ENCODE measurements at regions not wholly inside any gene's neighbourhood (a gene's known extent, or its start where the extent isn't known, plus 50 kb on each side); places are given as distances from the start of the nearest gene placed in this dataset.

- WGBS = 29% methylated on average over 2 of the region's 2 CpGs
- H3K9ac ChIP-seq (ENCODE audit: low read depth in 1 of 2, low read length in 2 of 2) = no peak overlapping the region
- H3K9me3 ChIP-seq (ENCODE audit: control insufficient read depth in 4 of 4, low read length in 3 of 4) = no peaks in the 10 kb centered on the region
- TF ChIP-seq CTCF (IDR thresholded peaks at IDR 0.05; ENCODE audit: low read depth, low read length, missing input control) = no peak
- H3K27me3 ChIP-seq (ENCODE audit: control insufficient read depth in 4 of 4, insufficient read depth in 4 of 4, low read length in 3 of 4) = no peaks in the 10 kb centered on the region
- H3K4me1 ChIP-seq (ENCODE audit: control insufficient read depth in 4 of 4, insufficient read depth in 4 of 4, low read length in 3 of 4) = no peaks in the 10 kb centered on the region
- no peak overlapping the region for H3K4me3 ChIP-seq (ENCODE audit: low read depth in 1 of 3, low read length in 3 of 3)
- no peaks in the 10 kb centered on the region for H3K36me3 ChIP-seq (ENCODE audit: control insufficient read depth in 4 of 4, insufficient read depth in 3 of 4, low read depth in 1 of 4, low read length in 3 of 4)
- no peak for DNase-seq (ENCODE audit: low spot score)
- no peak overlapping the region for H3K27ac ChIP-seq (ENCODE audit: low read depth in 1 of 2, low read length in 2 of 2)
Measured at GRCh38 chr6:91106083-91106482, 519.2 kb upstream of the MAP3K7 start.

- Histone ChIP-seq H3K9ac (ENCODE audit: low read depth in 1 of 2, low read length in 2 of 2) (no peak overlapping the region), H3K36me3 (ENCODE audit: control insufficient read depth in 4 of 4, insufficient read depth in 3 of 4, low read depth in 1 of 4, low read length in 3 of 4) (no peaks in the 10 kb centered on the region), H3K4me3 (ENCODE audit: low read depth in 1 of 3, low read length in 3 of 3) (no peak overlapping the region), H3K9me3 (ENCODE audit: control insufficient read depth in 4 of 4, low read length in 3 of 4) (no peaks in the 10 kb centered on the region), H3K4me1 (ENCODE audit: control insufficient read depth in 4 of 4, insufficient read depth in 4 of 4, low read length in 3 of 4) (no peaks in the 10 kb centered on the region), H3K27ac (ENCODE audit: low read depth in 1 of 2, low read length in 2 of 2) (no peak overlapping the region), H3K27me3 (ENCODE audit: control insufficient read depth in 4 of 4, insufficient read depth in 4 of 4, low read length in 3 of 4) (no peaks in the 10 kb centered on the region)
- no peak for DNase-seq (ENCODE audit: low spot score)
- TF ChIP-seq HNF4G (IDR thresholded peaks at IDR 0.05) (no peak), NR2F2 (IDR thresholded peaks at IDR 0.05) (no peak), YY1 (IDR thresholded peaks at IDR 0.05) (no peak), FOXA2 (IDR thresholded peaks at IDR 0.05) (no peak), FOXA1 (IDR thresholded peaks at IDR 0.05) (no peak), SP1 (IDR thresholded peaks at IDR 0.05) (no peak), ATF3 (IDR thresholded peaks at IDR 0.05) (no peak), RAD21 (IDR thresholded peaks at IDR 0.05) (no peak), EGR1 (IDR thresholded peaks at IDR 0.05; ENCODE audit: low read depth in 2 of 2) (no peak), CTCF (IDR thresholded peaks at IDR 0.05; ENCODE audit: low read depth, low read length, missing input control) (no peak), GABPA (IDR thresholded peaks at IDR 0.05 in 1 of 2, conservative IDR thresholded peaks at IDR 0.05 in 1 of 2) (no peak), HNF4A (conservative IDR thresholded peaks at IDR 0.05) (no peak), TAF1 (conservative IDR thresholded peaks at IDR 0.05) (no peak), ZBTB33 (IDR thresholded peaks at IDR 0.05) (no peak), JUND (IDR thresholded peaks at IDR 0.05) (no peak), REST (IDR thresholded peaks at IDR 0.05) (no peak), RXRA (IDR thresholded peaks at IDR 0.05) (no peak), MAX (IDR thresholded peaks at IDR 0.05) (no peak)
Measured at GRCh38 chr6:91105532-91105931, 518.7 kb upstream of the MAP3K7 start.

Measured in liver (tissue), 8 donors.